ENCODE measurements at regions not wholly inside any gene's neighbourhood (a gene's known extent, or its start where the extent isn't known, plus 50 kb on each side); places are given as distances from the start of the nearest gene placed in this dataset.
"Not testable (repeated sequence)": the region's sequence is repeated elsewhere in the genome, so short reads cannot be mapped to it uniquely, and the experiment has no call there.

DNA sequence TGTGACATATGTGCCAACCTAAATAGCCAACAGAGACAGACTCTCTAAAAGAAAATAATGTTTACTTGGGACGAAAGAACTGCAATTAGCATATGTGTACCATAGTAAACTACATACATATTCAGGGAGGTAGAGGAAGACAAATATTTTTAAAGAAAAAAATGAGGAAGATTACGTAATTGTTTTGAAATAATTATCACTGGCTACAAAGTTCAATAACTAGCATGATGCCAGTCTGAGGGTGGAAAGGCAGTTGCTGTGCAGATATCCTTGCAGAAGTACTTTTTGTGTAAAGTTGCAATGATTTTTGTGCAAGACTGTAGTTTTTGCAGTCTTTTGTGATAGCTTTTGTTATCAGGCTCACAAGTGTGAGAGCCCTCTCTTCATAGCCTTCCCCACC is 103.3 kb upstream of the ANO5 start:
- intact Hi-C loops (cut with DNase I), result no loop called here
- TF ChIP-seq POLR2A (IDR thresholded peaks at IDR 0.05), result no peak
- TF ChIP-seq, protein P1, sequence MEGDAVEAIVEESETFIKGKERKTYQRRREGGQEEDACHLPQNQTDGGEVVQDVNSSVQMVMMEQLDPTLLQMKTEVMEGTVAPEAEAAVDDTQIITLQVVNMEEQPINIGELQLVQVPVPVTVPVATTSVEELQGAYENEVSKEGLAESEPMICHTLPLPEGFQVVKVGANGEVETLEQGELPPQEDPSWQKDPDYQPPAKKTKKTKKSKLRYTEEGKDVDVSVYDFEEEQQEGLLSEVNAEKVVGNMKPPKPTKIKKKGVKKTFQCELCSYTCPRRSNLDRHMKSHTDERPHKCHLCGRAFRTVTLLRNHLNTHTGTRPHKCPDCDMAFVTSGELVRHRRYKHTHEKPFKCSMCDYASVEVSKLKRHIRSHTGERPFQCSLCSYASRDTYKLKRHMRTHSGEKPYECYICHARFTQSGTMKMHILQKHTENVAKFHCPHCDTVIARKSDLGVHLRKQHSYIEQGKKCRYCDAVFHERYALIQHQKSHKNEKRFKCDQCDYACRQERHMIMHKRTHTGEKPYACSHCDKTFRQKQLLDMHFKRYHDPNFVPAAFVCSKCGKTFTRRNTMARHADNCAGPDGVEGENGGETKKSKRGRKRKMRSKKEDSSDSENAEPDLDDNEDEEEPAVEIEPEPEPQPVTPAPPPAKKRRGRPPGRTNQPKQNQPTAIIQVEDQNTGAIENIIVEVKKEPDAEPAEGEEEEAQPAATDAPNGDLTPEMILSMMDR (IDR thresholded peaks at IDR 0.05), result no peak
- Histone ChIP-seq H3K36me3 (replicated peaks in 1 of 2; ENCODE audit: insufficient read depth in 1 of 2, low read depth in 2 of 2) (no peaks in the 10 kb centered on the region), H3K4me3 (no peak overlapping the region), H3K9me3 (no peaks in the 10 kb centered on the region), H3K27me3 (no peaks in the 10 kb centered on the region), H3K27ac (no peak overlapping the region), H3K4me1 (peaks cover 5% of the 10 kb centered on the region)
- 50 to 55% methylated on average over 2 of the region's 2 CpGs for WGBS, 2 donors
- DNase-seq (no peak), ATAC-seq (no peak)

DNA sequence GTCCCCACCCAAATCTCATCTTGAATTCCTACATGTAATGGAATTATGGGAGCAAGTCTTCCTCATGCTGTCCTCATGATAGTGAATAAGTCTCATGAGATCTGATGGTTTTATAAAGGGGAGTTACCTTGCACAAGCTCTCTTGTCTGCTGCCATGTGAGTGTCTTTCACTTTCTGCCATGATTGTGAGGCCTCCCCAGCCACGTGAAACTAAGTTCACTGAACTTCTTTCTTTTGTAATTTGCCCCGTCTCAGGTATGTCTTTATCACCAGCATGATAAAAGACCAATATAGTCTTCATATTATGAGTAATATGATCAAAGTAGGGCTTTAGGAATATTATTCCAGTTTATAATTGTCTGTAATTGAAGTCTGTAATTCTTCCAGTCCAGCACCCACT is 86.3 kb upstream of the ANO5 start:
- no peaks in the 10 kb centered on the region for H3K36me3 ChIP-seq (replicated peaks in 1 of 2; ENCODE audit: insufficient read depth in 1 of 2, low read depth in 2 of 2)
- no peaks in the 10 kb centered on the region for H3K4me1 ChIP-seq
- H3K9me3 ChIP-seq, result no peaks in the 10 kb centered on the region
- DNase-seq (no peak), ATAC-seq (no peak)
- WGBS, 2 donors, result 65 to 87% methylated on average over 2 of the region's 2 CpGs
- H3K4me3 ChIP-seq, result no peak overlapping the region
- intact Hi-C loops (cut with DNase I), result no loop called here
- H3K27ac ChIP-seq, result no peak overlapping the region
- no peak for TF ChIP-seq POLR2A (IDR thresholded peaks at IDR 0.05)
- TF ChIP-seq, protein P1 (IDR thresholded peaks at IDR 0.05), result no peak
- H3K27me3 ChIP-seq, result no peaks in the 10 kb centered on the region

DNA sequence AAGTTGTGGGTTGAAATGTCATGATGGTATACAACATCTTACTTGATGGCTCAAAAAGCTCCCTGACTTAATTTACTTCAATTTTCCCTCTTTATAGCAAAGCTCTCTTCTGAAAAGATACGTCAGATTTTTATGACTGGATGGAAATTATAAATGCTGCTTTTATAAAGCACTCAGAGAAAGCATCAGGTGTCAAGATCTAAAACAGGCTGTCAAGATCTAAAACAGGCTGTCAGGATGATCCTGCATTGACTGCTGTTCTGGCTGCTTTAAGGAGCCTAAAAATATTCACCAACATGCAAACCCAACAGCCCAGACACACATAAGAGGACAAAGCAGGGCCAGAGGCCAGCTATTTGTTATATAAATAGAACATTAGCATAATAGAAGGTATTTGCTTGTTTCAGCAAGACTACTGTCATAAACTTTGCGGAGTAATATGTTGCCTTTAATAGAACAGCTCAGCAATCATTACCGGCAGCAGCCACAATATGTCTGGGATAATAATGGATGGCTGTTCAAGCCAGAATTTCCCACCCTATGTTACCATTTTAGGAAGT is 77.3 kb upstream of the ANO5 start:
- ATAC-seq, result no peak
- intact Hi-C loops (cut with DNase I), result no loop called here
- H3K27me3 ChIP-seq, result no peaks in the 10 kb centered on the region

DNA sequence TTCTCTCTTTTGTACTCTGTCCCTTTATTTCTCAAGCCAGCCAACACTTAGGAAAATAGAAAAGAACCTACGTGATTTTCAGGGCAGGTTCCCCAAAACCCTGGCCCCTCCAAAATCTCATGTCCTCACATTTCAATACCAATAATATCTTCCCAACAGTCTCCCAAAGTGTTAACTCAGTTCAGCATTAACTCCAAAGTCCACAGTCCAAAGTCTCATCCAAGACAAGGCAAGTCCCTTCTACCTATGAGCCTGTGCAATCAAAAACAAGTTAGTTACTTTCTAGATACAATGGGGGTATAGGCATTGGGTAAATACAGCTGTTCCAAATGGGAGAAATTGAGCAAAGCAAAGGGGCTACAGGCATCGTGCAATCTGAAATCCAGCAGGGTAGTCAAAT is 64.9 kb upstream of the ANO5 start:
- H3K4me3 ChIP-seq; H3K9me3 ChIP-seq; H3K4me1 ChIP-seq; H3K36me3 ChIP-seq (replicated peaks in 1 of 2; ENCODE audit: insufficient read depth in 1 of 2, low read depth in 2 of 2); DNase-seq; intact Hi-C loops (cut with DNase I); ATAC-seq; H3K27me3 ChIP-seq; H3K27ac ChIP-seq: not testable (repeated sequence)
- WGBS, 2 donors, result 57 to 66% methylated on average over 2 of the region's 2 CpGs

More for the DNA sequence above, 77.3 kb upstream of the ANO5 start:
- no peak for TF ChIP-seq POLR2A (IDR thresholded peaks at IDR 0.05)
- TF ChIP-seq, protein P1 (IDR thresholded peaks at IDR 0.05), result no peak
- Histone ChIP-seq H3K27ac (no peak overlapping the region), H3K36me3 (replicated peaks in 1 of 2; ENCODE audit: insufficient read depth in 1 of 2, low read depth in 2 of 2) (no peaks in the 10 kb centered on the region), H3K4me1 (no peaks in the 10 kb centered on the region), H3K9me3 (no peaks in the 10 kb centered on the region), H3K4me3 (no peak overlapping the region)
- no peak for DNase-seq
- 60% methylated on average over 3 of the region's 3 CpGs for WGBS, 2 donors

DNA sequence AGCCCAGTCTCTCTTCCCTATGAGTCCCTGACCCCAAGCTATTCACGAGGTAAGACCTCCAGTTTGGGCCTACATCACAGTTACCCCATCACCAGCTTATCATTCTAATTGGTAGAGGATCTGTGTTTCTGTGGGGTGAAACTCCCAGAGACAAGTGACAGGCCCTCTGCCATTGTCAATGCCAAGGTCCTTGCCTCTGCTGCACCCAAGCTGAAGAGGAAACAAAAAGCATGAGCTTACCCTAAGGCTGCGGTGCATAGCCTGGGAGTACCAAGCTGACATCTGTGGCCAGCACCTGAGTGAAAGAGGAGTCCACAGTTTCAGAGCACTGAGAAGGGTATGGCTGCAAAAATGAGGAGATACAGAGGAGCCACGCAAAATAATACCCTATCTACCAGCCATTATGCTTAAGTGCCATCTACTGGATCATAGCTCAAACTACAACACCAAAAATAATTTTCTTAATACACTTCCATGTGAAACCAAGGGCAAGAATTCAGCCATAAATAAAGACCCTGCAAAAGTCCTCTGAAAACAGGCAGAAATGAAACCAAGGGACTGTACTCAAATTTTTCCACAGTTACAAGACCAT is 62.3 kb upstream of the ANO5 start:
- Histone ChIP-seq H3K27me3 (no peaks in the 10 kb centered on the region), H3K36me3 (replicated peaks in 1 of 2; ENCODE audit: insufficient read depth in 1 of 2, low read depth in 2 of 2) (no peaks in the 10 kb centered on the region), H3K4me1 (peaks cover 4% of the 10 kb centered on the region), H3K27ac (no peak overlapping the region), H3K9me3 (no peaks in the 10 kb centered on the region), H3K4me3 (no peak overlapping the region)
- ATAC-seq (peak; percentile 77), DNase-seq (peak in 1 of 4 donors; percentile 9)
- 44 to 45% methylated on average over 3 of the region's 3 CpGs for WGBS, 2 donors
- TF ChIP-seq POLR2A (IDR thresholded peaks at IDR 0.05), result no peak
- TF ChIP-seq, protein P1 (IDR thresholded peaks at IDR 0.05), result peak; percentile 43 to 85 (median 74)
- intact Hi-C loops (cut with DNase I), result loop anchor here (10.0 kb wide), 1 partner anchor 196 kb away; no protein-coding TSS in a partner anchor

All from body of pancreas (tissue), 4 donors.